NK-92 treated with Interleukin-12 subunit alpha and Interleukin-12 subunit beta, amount 100 ng/mL, for 24 hours (cell line): ENCODE measurements at regions not wholly inside any gene's neighbourhood (a gene's known extent, or its start where the extent isn't known, plus 50 kb on each side); places are given as distances from the start of the nearest gene placed in this dataset.

Experiments used
- DNase-seq: peaks from one replicate; lab custom pipeline; 2025; lab: John Stamatoyannopoulos, UW

DNA sequence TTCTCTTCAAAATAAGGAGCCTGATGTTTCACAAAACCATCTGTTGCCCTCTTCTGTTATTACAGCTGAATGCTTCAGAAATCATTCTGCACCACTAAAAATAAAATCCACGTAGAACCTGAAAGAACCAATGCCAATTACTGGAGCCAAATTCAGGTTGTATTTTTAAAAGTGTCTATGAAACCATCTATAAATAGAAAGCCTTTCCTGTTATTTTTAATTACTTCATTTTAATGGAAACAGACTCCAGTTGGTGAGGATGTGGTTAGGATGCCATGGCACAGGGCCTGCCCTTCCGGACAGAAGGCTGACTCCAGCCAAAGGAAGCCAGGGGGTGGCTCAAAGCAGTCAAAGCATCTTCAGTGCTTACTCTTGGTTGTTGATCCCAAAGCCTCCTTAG is 119.8 kb downstream of the TENT4A start:
- DNase-seq = no peak

DNA sequence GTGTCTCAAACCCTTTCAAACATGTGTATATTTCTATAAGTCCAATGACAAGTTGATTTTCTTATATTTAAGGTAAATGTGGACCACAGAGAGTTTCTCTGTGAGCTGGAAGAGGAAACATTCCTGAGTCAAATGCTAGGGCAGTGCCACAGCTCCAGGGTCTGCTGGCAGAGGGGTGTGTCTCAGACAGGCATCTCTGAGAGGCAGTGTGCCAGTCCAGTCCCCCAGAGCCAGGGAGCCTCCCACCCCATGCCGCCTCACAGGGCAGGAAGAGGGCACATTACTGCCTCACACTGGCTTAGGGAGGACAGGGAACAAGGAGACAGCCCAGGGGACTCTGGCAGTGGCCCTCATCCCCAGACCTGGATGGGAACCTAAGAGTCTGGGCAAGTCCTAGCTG is 120.2 kb downstream of the TENT4A start:
- no peak for DNase-seq

DNA sequence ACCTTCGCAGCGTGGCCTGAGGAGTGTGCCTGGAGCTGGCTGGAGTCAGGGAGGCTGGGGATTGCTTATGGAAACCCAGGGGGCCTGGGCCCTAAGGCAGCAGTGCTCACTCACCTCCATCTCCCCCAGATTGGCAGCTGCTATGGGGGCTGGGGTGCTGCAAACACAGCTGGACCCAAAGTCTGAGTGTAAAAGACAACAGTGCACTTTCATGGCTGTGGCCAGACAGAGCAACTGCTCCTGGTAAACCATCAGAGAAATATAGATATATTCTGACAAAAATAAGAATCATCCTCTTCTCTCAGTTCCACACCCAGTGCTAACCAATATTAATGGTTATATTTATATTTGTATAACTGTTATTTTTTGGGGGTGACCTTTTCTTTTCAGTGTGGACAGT is 123.9 kb downstream of the TENT4A start:
- no peak for DNase-seq

DNA sequence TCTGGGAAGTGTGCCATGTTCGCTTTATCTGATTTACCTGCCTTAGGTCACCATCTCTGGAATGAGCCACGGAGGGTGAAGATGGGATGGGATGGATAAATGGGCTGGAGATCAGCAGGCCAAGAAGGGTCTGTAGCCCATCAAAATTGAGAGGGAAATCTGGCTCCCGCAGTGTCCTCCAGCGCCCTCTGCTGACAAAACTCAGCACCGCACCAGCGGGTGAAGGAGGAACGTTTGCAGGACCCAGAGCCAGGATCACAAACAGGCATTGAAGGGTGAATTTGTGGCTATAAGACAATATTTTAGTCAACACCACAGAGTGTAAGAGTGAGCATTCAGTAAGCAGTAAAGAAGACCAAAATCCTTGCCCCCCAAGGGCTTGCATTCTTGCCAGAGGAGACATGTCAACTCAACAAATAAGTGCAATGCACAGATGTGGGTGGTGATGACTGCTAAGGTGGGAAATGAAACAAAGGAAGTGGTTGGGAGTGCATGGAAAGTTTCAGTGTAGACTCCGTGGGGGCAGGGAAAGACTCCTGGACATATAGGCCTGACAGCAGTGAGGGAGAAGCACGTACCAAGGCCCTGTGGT is 124.4 kb downstream of the TENT4A start:
- peak; percentile 14 for DNase-seq

DNA sequence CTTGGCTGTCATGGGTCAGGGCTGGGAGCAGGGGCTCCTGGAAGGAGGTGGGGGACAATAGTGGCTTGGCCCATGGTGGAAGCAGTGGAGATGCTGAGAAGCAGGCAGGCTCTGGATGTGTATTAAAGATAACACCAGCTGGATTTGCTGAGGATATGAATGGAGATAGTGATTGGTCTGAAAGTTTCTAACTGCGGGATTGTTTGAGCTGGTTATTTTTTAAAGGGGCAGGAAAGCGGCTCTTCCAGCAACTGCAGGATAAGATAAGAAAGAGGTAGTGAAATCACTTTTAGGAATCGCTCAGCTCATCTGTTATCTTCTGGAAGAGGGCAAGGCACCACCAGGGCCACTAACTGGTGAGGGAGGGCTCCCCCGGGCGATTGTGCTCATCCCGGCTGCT is 125.5 kb downstream of the TENT4A start:
- no peak for DNase-seq

DNA sequence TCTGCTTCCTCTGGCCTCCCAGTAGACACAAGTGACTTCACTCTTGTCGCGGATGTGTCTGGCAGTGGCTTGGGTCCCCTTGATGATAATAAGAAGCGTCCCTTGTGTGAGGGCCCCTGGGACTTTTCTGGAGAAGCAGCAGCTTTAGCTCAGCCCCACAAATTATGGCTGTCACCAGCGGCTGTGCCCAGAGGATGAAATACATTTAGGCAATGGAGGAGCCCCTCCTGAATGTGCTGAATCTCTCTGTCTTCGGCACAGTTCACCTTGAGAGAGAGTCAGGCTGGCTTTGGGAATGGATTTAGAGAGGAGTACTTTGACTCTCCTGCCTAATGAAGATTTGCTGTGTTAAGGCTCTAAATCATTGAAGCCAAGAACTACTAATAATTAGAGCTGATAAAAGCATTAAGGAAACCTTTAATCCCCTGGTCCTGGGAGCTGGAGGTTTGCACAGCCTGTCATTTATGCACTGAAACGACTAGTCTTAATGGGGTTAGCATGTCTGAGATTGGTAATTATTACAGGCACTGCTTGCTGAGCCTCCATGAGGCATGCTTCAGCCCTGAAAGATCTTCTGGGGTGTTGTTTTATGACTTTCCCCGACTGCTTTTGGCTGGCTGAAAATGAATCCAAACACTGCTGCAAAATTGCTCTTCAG is 127.0 kb downstream of the TENT4A start:
- DNase-seq = no peak

DNA sequence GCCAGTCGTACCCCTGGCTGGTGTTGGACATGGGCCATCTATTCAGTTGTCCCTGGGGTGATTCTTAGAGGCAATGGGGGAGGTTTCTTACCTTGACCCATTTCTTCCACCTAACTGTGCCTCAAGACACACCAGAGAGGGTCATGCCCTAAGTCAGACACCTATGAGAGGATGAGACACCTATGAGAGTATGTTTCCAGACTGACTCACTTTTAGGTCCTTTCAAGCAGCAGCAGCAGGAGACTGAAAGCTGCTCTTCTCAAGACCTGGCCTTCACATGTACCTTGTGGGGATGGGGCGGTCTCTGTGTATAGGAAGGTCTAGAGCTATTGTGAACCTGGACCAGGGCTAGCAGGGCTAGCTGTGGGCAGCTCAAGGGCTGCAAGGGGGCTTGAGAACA is 130.1 kb downstream of the TENT4A start:
- no peak for DNase-seq

DNA sequence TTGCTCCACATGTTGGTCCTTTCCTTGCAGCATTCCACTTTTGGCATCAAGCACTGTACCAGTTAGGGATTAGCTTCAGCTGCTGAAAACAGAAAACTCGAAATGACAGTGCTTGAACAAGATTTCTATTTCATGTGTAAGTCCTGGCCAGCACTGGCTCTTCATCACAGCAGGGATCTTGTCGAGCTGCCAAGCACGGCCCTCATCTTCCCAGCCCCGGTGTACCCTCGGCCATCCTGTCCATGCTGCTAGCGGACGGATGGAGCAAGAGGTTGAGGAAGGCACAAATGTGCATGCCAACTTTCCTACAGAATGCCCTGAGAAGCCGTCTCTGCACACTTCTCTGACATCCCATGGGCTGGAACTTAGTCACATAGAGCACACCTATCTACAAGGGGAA is 130.6 kb downstream of the TENT4A start:
- no peak for DNase-seq

DNA sequence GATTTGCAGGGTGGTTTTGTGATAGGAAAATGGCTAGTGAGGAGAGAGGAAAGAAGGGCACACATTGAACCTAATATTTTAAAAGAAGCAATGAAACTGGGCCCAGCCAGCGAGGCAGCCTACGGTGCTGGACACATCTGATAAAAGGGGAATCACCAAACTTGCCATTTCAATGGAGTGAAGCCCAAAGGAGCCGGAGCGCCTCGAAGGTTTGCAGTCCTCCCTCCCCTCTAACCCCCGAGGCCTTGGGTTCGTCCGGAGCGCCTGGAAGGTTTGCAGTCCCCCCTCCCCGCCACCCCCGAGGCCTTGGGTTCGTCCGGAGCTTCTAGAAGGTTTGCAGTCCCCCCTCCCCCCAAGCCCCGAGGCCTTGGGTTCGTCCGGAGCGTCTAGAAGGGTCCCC is 132.6 kb downstream of the TENT4A start:
- no peak for DNase-seq

DNA sequence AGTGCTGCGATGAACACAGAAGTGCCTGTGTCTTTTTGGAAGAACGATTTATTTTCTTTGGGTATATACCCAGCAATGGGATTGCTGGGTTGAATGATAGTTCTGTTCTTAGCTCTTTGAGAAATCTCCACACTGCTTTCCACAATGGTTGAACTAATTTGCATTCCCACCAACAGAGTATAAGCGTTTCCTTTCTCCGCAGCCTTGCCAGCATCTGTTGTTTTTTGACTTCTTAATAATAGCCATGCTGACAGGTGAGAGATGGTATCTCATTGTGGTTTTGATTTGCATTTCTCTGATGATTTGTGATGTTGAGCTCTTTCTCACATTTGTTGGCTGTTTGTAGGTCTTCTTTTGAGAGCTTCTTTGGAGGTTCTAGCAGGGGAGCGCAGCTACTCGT is 134.6 kb downstream of the TENT4A start:
- DNase-seq = no peak

DNA sequence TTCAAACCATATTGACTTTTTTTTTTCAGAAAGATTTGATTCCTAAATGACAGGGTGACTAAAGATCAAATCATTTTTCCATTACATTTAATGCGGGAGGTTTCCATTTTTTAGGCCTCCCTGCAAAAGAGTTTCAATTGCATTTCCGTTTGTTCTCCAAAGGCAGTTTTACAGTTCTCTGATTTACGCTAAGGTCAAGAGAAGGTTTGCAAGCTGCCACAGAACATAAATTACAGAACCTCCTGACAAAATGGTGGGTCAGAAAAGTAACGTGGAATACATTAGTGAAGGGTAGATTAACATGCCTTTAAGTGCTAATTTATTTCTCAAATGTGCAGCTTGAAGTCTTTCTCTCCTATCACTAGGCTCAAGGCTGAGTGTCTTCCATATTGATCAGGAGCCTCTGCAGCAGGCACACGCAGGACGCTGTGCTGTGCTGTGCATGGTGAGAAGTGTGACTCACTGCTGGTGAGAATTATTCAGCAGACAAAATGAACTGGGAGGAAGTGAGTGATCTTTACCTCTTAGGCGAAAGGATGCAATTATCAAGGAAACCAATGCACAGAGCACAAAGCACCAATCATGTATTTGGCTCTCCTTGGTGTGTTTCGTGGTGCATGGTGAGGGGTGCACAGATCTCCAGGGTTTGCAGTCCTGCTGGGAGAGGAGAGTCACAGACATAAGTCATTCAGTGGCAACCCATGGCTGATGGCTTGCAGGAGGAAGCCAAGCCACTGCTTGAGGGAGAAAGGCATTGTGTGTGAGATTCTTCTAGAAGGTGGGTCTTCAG is 136.3 kb downstream of the TENT4A start:
- DNase-seq = peak; percentile 65

DNA sequence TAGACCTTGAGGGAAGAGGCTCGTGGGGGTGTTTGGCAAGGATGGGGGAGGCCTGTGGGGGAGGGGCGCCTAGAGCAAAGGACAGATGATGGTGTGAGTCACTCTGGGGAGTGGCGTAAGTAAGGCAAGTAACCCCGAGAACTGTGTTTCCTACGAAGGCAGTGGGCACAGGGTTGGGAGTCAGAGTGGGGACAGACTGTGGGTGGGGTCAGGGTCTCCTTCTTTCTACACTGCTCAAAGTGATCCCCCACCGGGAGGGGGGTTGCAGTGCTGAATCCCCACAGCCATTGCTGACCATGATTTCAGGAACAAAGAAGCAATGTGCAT is 136.8 kb downstream of the TENT4A start:
- peak; percentile 65 for DNase-seq

DNA sequence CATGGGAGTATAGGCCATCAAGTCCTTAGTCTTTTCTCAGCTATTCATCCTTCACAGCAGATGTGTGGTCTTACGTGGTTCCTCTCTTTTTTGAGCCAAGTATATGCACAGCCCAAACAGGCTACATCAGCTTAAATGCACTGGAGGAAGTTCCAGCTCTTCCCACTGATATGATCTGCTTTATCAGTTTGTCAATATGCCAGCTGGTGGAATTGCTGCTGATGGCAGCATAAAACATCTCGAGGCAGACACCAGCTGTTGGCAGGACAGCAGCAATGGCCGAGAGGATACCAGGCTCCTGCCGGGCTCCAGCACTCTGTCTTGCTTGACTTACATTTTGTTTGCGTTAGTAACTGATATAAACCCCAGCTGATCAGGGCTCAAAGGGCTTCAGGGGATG is 143.4 kb downstream of the TENT4A start:
- no peak for DNase-seq

DNA sequence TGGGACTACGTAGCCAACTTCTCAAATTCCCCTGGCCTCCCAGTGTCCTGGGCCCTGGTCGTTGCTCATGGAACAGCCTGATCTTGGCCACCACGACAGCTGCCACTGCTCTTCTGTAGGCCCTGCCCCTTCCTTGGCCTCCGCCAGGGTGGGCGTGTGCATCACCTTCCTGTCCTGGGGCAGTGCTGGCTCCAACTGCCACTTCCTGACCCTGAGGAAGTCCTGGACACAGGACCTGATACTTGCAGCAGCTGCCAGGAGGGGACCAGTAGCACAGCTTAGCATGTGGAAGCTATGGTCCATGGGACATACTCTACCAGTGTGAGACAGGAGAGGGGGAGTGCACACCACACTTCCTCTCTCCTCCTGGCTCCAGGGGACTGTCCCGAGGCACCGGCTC is 145.2 kb downstream of the TENT4A start:
- no peak for DNase-seq

DNA sequence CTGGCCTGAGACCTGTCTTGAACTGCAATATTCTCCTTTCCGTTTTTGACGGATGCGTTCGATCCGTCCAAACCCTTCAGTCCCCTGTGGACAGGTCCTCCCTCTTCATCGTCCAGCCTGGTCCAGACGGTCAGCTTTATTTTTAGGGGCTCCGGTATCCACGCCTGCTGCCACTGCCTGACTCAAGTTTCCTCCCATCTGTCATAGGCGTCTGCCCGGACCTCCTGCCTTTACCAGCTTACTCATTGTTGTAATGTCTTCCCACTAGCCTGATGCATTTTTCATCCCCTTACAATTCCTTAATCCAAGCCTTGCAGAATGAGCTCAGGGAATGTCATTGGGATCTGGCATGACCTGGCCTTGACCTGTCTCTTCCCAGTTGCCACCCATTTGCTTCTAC is 145.8 kb downstream of the TENT4A start:
- DNase-seq = no peak

DNA sequence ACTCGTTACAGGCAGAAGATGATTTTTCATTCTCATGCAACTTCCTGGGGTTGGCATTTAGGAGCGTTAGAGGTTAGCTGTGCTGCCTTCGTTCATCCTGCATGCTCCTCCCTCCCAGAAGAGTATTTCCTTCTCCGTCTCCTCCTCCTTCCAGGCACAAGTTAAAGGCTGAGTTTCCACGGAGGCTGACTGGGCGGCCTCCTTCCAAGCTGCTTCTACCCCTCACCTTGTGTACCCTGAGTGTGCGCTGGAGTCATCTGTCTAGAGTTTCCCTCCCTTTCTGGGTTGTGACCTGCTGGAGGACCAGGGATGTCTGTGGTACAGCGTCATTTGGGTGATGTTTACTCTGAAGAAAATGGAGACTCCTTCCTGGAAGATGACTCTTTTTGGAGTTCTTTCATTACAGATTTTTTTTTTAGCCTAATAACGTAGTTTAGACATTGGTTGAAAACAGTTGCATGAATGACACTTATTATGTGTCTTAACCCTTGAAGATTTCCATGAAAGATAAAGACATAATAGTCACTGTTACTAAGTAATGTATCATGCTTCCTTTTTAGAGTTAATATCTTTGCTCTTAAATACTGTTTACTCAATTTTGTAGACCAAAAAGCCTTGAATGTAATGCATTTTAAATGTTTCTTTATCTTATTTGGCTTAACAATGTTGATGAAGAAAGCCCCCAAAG is 146.9 kb downstream of the TENT4A start:
- no peak for DNase-seq

DNA sequence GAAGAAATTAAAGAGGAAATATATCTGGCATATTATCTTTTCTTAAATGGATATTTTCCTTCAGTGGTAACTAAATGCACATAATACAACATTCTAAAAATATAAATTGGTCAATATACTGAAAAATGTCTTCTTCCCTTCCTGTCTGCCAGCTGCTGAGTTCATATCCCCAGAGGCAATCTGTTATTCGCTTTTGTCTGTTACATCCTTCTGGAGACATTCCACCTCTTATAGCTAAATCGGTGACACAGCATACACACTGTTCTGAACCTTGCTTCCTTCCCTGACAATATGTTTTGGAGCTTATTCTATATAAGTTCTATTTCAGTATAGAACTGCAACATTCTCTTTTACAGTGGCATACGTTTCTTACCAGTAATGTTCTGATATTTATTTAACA is 147.8 kb downstream of the TENT4A start:
- DNase-seq = no peak

DNA sequence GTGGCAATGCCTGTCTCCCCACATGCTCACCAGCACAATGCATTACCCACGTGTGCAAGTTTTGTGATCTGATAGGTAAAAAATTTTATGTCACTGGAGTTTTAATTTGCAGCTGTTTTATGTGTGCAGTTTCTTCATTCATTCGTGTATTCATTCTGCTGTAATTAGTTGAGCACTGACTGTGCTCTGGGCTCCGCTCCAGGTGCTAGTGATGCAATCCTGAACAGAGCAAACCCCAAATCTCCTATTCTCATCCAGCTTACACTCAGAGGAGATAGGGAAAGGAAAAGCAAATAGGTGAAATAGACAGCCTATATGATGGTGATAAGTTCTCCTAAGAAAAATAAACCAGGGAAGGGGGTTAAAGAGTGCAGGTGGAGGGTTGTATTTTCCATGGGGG is 148.4 kb downstream of the TENT4A start:
- DNase-seq = no peak

DNA sequence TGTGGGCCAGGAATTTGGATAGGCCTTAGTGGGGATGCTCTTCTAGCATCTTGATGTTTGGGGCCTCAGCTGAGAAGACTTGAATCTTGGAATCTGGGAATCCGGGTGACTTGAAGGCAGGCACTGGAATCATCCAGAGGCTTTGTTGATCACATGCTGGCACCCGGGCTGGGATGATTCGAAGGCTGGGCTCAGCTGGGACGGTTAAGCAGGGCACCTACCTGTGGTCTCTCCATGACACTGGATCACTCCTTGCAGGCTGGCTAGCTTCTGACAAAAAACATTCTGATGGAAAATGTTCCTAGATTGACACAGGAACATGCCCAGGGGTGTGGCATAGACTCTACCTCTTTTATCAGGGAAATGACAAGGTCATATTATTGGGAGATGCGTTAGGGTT is 149.1 kb downstream of the TENT4A start:
- DNase-seq = no peak

DNA sequence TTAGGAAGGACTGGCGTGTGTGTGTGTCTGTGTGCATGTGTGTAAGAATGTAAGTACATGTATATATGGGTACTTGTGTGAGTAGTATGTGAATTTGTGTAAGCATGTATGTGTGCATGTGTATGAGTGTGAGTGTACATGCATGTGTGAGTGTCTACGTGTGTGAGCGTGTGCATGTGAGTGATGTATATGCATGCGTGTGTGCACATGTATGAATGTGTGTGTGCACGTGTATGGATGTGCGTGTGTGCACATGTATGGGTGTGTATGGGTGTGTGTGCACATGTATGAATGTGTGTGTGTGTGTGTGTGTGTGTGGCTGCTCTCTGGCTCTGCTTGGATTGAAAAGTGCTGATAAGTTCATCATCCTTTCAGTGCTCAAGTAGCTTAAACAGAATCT is 154.5 kb downstream of the TENT4A start:
- no peak for DNase-seq

DNA sequence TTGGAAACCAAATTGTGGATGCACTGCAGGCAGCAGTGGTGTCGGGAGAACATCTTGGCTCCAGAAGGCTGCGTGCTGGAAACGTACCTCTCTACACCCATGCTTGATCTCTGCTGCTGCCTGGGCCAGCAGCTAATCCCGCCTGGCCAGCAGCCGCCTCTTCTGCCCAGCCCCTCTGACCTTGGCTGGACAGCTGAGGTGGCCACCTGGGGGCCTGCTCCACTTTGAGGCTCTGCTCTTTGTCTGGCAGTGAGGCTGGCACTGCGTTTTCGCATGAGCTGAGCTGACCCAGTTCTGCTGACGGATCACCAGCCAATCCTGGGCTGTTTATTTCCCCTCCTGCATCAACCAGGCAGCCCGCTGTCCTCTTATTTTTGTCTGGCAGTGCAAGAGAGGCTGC is 154.9 kb downstream of the TENT4A start:
- no peak for DNase-seq

DNA sequence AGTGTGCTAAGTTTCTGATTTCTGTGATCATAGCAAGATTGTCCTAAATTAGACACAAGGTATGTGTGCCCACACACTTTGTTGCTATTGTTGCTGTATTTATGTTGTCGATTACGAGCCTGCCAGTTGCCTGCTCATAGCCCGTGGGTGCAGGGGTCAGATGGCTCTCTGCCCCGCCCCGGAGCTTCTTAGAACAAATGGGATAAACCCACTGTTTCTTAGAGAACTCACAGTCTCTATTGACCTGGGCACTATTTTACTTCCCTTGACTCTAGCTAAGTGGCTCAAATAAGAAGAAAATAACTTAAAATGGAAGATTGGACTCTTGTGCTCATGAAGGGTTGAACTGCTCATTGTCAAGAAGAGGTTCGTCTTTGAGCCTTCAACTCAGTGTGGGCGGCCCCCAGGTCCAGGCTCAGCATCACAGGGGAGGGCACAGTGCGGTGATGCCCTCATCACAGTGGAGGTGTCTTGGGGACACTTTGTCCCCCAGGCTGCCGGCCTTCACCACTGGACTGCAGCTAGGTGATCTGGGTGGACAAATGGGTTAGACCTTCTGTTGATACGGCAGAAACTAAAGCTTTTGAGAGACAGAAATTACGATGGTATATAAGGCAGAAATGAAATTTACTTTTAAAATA is 155.5 kb downstream of the TENT4A start:
- DNase-seq = no peak

DNA sequence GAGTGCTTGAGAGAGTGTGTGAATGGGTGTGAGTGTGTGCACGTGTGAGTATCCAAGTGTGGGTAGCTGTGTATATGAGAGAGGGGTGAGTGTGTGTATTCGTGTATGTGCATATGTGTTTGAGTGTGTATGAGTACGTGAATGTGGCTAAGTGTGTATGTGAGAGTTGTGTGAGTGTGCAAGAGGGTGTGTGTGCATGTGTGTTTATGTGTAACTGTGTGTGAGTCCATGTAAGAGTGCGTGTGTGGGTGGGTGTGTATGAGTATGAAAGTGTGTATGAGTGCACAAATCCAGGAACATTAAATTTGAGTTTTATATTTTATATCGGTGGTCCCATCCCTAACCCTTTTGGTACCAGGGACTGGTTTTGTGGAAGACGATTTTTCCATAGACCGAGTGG is 156.4 kb downstream of the TENT4A start:
- no peak for DNase-seq
